ENCODE measurements at regions not wholly inside any gene's neighbourhood (a gene's known extent, or its start where the extent isn't known, plus 50 kb on each side); places are given as distances from the start of the nearest gene placed in this dataset.

DNA sequence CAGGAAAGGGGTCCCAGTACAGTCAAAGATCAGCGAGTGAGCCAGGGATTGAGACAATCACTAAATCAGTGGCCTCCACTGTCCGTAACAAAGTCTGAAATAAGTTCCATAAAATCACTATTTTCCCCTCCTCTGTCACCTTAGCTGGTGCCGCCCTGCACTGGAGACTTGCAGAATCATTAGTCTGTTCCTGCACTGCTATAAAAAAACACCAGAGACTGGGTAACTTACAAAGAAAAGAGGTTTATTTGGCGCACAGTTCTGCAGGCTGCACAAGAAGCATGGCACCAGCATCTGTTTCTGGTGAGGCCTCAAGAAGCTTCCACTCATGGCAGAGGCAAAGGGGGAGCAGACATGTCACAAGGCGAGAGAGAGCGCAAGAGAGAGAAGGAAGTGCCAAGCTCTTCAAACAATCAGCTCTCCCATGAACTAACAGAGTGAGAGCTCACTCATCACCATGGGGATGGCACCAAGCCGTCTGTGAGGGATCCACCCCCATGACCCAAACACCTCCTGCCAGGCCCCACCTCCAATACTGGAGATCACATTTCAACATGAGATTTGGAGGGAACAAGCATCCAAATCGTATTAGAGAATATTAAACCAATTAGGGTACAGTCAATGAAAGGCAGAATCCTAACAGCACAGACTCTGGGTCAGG is 129.8 kb upstream of the TIAM1 start:
- no peaks in the 10 kb centered on the region for H3K27me3 ChIP-seq (ENCODE audit: control insufficient read depth, low read length)
- H3K9me2 ChIP-seq (replicated peaks; ENCODE audit: control insufficient read depth, low read length), result no peaks in the 10 kb centered on the region
- H3K4me3 ChIP-seq (ENCODE audit: low read length), result no peak overlapping the region
- no peaks in the 10 kb centered on the region for H3K36me3 ChIP-seq (ENCODE audit: control insufficient read depth, low read length)
- H4K20me1 ChIP-seq (ENCODE audit: control insufficient read depth, insufficient read depth, low read depth, low read length), result no peaks in the 10 kb centered on the region
- H3K4me1 ChIP-seq (ENCODE audit: control insufficient read depth, low read length), result no peaks in the 10 kb centered on the region
- TF ChIP-seq, protein P1, sequence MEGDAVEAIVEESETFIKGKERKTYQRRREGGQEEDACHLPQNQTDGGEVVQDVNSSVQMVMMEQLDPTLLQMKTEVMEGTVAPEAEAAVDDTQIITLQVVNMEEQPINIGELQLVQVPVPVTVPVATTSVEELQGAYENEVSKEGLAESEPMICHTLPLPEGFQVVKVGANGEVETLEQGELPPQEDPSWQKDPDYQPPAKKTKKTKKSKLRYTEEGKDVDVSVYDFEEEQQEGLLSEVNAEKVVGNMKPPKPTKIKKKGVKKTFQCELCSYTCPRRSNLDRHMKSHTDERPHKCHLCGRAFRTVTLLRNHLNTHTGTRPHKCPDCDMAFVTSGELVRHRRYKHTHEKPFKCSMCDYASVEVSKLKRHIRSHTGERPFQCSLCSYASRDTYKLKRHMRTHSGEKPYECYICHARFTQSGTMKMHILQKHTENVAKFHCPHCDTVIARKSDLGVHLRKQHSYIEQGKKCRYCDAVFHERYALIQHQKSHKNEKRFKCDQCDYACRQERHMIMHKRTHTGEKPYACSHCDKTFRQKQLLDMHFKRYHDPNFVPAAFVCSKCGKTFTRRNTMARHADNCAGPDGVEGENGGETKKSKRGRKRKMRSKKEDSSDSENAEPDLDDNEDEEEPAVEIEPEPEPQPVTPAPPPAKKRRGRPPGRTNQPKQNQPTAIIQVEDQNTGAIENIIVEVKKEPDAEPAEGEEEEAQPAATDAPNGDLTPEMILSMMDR (IDR thresholded peaks at IDR 0.05; ENCODE audit: low read depth, low read length, poor library complexity, severe bottlenecking), result no peak
- no peak for TF ChIP-seq EZH2phosphoT487 (IDR thresholded peaks at IDR 0.05; ENCODE audit: borderline replicate concordance, low read length)
- no peaks in the 10 kb centered on the region for H3K9me3 ChIP-seq (ENCODE audit: control insufficient read depth, insufficient read depth, low read length)
- H3F3A ChIP-seq (ENCODE audit: control insufficient read depth, insufficient read depth), result no peaks in the 10 kb centered on the region
- no peak overlapping the region for H3K4me2 ChIP-seq (ENCODE audit: low read length)
- no peak overlapping the region for H3K27ac ChIP-seq (ENCODE audit: low read depth, low read length)
- no peaks in the 10 kb centered on the region for H3K79me2 ChIP-seq (ENCODE audit: control insufficient read depth, low read length)

DNA sequence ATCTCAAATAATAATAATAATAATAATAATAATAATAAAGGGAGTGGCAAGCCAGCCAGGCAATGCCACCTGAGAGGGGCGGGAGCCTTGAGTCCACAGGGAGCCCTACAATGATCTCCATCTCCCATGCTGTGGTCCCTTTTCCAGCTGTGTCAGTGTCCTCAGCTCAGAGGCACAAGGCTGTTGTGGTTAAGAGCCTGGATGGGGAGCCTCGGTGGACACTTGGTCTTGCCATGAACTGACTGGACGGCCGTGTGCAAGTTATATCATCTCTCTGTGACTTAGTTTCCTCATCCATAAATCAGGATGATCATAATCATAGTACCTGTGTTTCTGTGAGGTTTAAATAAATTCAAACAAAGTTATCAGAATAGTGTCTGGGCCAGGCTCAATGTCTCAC is 127.8 kb upstream of the TIAM1 start:
- Histone ChIP-seq H3F3A (ENCODE audit: control insufficient read depth, insufficient read depth) (no peaks in the 10 kb centered on the region), H3K9me3 (ENCODE audit: control insufficient read depth, insufficient read depth, low read length) (no peaks in the 10 kb centered on the region), H3K27ac (ENCODE audit: low read depth, low read length) (no peak overlapping the region), H3K4me3 (ENCODE audit: low read length) (no peak overlapping the region), H3K9me2 (replicated peaks; ENCODE audit: control insufficient read depth, low read length) (no peaks in the 10 kb centered on the region), H3K4me1 (ENCODE audit: control insufficient read depth, low read length) (no peaks in the 10 kb centered on the region), H3K36me3 (ENCODE audit: control insufficient read depth, low read length) (no peaks in the 10 kb centered on the region), H3K79me2 (ENCODE audit: control insufficient read depth, low read length) (no peaks in the 10 kb centered on the region), H4K20me1 (ENCODE audit: control insufficient read depth, insufficient read depth, low read depth, low read length) (no peaks in the 10 kb centered on the region), H3K4me2 (ENCODE audit: low read length) (no peak overlapping the region), H3K27me3 (ENCODE audit: control insufficient read depth, low read length) (no peaks in the 10 kb centered on the region)
- TF ChIP-seq, protein P1 (IDR thresholded peaks at IDR 0.05; ENCODE audit: low read depth, low read length, poor library complexity, severe bottlenecking), result no peak
- no peak for TF ChIP-seq EZH2phosphoT487 (IDR thresholded peaks at IDR 0.05; ENCODE audit: borderline replicate concordance, low read length)

DNA sequence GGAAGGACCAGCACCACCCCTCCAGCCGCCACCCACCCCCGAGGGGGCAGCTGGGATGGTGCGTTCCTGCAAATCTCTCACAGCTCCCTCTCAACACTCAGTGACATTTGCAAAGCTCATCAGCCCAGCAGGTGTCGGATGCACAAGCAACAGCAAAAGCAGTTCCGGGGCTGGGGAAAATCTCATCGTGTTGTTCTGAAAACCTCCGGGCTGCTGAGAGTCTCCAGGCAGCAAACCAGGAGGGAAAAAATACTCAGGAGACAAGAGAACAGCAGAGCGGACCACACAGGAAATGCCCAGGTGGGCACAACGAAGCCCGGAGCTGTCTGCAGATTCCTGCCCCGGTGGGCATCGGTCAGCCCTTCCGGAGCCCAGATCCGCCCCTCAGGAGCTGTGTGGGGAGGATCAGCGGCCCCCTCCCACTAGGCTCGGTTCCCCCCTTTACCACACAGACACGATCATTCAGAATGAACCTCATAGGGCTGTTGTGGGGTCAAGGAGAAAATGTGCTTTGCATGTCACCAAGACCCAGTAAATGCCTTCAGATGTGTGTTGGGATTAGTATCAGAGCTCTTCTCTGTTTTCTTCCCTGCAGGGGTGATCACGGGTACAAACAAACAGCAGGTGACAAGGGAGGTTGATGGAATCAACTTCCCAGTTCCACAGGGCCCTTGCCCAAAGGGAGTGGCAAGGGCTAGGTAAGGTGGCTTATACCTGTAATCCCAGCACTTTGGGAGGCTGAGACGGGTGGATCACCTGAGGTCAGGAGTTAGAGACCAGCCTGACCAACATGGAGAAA is 127.0 kb upstream of the TIAM1 start:
- Histone ChIP-seq H3K4me1 (ENCODE audit: control insufficient read depth, low read length) (no peaks in the 10 kb centered on the region), H3K27ac (ENCODE audit: low read depth, low read length) (no peak overlapping the region), H3K9me3 (ENCODE audit: control insufficient read depth, insufficient read depth, low read length) (no peaks in the 10 kb centered on the region), H3K79me2 (ENCODE audit: control insufficient read depth, low read length) (no peaks in the 10 kb centered on the region), H4K20me1 (ENCODE audit: control insufficient read depth, insufficient read depth, low read depth, low read length) (no peaks in the 10 kb centered on the region), H3K36me3 (ENCODE audit: control insufficient read depth, low read length) (no peaks in the 10 kb centered on the region), H3K9me2 (replicated peaks; ENCODE audit: control insufficient read depth, low read length) (no peaks in the 10 kb centered on the region), H3K4me3 (ENCODE audit: low read length) (no peak overlapping the region), H3K27me3 (ENCODE audit: control insufficient read depth, low read length) (no peaks in the 10 kb centered on the region), H3K4me2 (ENCODE audit: low read length) (no peak overlapping the region), H3F3A (ENCODE audit: control insufficient read depth, insufficient read depth) (no peaks in the 10 kb centered on the region)
- TF ChIP-seq EZH2phosphoT487 (IDR thresholded peaks at IDR 0.05; ENCODE audit: borderline replicate concordance, low read length), result no peak
- TF ChIP-seq, protein P1 (IDR thresholded peaks at IDR 0.05; ENCODE audit: low read depth, low read length, poor library complexity, severe bottlenecking), result no peak
